GM18873 (cell line): ENCODE measurements at regions not wholly inside any gene's neighbourhood (a gene's known extent, or its start where the extent isn't known, plus 50 kb on each side); places are given as distances from the start of the nearest gene placed in this dataset.

Source experiments
- ATAC-seq: cut with Tn5 transposase; IDR thresholded peaks from one replicate; pipeline ENCODE4 v1.9.1; 2021; ENCODE audit warnings: mild to moderate bottlenecking, moderate library complexity, moderate number of reproducible peaks; ENCODE audit not compliant: unreplicated experiment, low FRiP score

DNA sequence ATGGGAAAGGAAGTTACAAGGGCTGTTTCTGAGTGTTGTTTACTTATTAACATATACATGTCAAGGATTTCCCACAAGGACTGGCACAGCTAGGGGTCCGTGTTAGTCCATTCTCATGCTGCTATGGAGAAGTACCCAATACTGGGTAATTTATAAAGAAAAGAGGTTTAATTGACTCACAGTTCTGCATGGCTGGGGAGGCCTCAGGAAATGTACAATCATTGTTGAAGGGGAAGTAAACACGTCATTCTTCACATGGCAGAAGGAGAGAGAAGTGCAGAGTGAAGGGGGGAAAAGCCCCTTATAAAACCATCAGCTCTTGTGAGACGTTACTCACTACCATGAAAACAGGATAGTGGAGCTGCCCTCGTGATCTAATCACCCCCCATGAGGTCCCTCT, 128.9 kb upstream of the CELF4 start:
- no peak for ATAC-seq

DNA sequence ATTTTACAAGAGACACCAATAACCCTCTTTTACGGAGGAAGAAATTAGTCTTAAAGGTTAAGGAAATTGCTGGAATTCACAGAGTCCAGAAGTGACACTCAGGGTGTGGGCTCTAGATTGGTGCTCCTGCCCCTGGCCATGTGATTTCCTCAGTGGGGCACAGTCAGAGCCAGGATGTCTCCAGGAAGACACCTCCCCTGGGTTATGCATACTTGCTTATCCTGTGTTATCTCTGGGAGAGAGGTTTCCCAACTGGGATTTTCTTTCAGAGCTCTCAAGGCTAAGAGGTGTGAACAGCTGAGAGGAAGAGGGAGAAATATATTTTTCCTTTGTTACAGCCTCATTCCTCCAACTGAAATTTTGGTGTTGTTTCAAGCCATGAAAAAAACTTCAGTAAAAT, 125.6 kb upstream of the CELF4 start:
- ATAC-seq, result no peak

DNA sequence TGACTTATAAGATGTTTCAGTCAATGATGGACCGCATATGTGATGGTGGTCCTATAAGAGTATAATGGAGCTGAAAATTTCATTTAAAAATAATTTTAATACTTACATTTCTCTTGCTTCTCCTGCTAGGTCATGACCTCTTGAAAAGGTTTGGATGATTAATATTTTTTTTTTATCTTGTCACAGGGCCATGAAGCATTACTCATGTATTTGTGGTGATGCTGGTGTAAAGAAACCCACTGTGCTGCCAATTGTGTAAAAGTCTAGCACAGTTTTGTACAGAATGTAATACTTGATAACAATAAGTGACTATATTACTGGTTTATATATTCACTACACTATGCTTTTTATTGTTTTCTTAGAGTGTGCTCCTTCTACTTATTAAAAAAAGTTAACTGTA, 124.2 kb upstream of the CELF4 start:
- ATAC-seq, result no peak

DNA sequence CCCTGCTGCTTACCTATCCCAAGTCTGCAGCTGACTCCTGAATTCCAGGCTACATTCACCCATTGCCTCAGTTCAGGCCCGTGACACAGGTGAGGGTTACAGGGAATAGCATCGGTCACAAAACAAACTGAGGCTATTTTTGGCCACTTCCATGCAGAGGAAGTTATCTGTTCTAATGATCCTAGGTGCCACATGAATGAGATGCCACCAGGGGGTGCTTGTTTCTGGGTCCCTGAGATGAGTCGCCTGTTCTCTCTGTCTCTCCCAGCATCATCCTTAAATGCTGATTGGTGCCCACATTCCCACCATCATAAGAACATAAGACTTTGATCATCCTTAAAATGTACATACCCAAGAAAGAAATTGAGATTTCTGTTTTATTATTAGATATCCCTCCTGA, 119.0 kb upstream of the CELF4 start:
- ATAC-seq, result no peak

- ATAC-seq, result no peak
Measured at GRCh38 chr18:37684183-37684582, 118.6 kb upstream of the CELF4 start.

GRCh38 chr18:37680911-37681310, 115.3 kb upstream of the CELF4 start:
- ATAC-seq, result no peak

GRCh38 chr18:37676276-37676675, 110.7 kb upstream of the CELF4 start:
- no peak for ATAC-seq

DNA sequence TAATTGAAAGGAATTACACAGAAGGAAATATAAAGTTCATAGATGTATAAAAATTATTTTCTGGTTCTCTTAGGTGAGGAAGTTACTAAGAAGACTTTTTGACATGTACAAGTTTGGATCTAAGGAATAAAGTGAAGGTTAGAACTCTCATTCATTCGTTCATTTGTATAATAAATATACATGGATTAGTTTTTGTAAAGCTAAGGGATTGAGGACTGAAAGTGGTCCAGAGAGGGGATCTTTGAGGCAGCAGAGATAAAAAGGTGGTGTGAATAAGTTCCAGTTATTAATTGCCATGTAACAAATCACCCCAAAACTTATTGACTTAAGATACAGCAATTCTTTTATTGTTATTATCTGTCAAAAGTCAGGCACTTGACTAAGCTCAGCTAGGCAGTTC, 110.1 kb upstream of the CELF4 start:
- no peak for ATAC-seq

DNA sequence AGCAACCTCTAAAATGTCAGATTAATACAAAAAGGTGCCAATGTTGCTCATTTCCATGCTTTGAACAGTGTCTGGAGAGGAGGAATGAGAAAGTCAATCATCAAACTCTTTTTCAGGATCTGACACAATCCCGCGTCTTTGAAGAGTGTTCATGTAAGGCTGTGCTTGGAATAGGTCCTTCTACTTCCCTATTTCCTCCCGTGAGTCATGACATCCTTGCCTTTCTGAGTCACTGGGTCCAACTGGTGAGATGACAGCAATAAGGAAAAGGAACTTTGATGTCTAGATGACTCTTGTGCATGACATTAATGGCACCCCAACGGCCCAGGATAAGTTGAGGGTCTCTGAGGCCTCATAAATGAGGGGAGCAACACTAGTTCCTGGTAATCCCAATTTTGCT, 109.0 kb upstream of the CELF4 start:
- no peak for ATAC-seq

DNA sequence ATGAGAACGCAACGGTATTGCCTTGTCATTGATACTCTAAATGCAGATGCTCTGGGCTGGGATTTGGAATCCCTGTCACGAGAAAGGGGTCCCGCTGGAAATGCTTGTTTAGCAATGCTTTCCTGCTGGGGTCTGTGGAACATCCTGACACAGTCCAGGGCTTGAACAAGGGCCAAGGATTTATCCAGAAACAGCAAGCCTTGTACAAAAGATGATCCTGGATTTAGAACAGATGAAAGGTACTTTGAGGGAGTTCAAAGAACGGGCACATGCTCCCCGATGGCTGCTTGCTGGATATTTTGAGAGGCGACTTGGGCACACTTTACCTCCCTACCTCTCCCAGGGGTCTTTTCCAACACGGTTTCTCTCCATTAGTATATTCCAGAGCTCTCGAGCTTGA, 108.1 kb upstream of the CELF4 start:
- ATAC-seq, result no peak

DNA sequence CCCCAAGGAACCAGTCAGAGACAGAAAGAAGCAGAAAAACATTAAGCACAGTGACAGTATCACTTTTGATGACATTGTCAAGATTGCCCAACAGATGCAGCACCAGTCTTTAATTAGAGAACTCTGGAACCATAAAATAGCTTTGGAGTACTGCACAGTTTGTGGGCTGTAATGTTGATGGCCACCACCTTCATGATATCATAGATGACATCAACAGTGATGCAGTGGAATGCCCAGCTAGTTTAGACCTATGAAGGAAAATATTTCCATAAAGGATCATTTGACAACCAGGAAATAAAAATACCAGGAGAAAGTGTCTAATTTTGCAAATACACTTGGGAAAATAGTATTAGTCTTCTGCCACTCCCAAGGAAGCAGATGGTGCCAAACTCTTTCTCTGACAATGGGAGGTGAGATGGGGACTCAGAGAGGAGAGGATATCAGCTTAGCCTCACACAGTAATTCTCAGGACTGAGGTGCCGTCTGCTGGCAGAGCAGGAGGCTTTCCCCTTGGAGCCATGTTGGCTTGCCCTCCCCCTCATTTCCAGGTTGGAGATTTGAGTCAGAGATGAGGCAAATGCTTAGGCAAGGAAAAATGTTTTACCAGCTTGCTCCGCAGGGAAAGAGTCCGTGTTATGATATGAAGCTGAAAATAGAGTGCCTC, 107.5 kb upstream of the CELF4 start:
- ATAC-seq, result no peak

DNA sequence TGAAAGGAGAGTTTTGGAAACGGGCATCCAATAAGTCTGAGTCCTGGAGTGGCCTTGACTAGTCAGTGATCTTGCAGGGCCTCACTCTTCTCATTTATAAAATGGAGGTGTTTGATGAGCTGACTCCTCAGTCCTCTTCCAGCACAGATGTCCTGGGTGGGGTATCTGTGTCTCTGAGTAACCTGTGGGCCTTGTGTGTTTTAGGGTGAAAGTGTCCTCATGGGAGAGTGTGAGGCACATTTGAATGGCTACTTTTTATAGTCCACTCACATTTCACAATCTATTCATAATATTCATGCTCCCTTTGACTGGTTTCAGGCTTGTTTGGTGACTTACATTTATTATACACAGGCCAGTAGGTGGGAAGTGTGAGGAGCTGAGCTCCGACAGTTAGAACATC, 106.4 kb upstream of the CELF4 start:
- ATAC-seq, result no peak

GRCh38 chr18:37671530-37671929, 105.9 kb upstream of the CELF4 start:
- no peak for ATAC-seq

- ATAC-seq, result no peak
Measured at GRCh38 chr18:37671119-37671518, 105.5 kb upstream of the CELF4 start.

- no peak for ATAC-seq
Measured at GRCh38 chr18:37669991-37670534, 104.5 kb upstream of the CELF4 start.

GRCh38 chr18:37668971-37669747, 103.6 kb upstream of the CELF4 start:
- ATAC-seq, result no peak

- ATAC-seq, result no peak
Measured at GRCh38 chr18:37667836-37668235, 102.2 kb upstream of the CELF4 start.

GRCh38 chr18:37666991-37667390, 101.4 kb upstream of the CELF4 start:
- no peak for ATAC-seq

GRCh38 chr18:37666451-37666850, 100.9 kb upstream of the CELF4 start:
- ATAC-seq, result no peak

GRCh38 chr18:37665346-37665745, 99.7 kb upstream of the CELF4 start:
- no peak for ATAC-seq

DNA sequence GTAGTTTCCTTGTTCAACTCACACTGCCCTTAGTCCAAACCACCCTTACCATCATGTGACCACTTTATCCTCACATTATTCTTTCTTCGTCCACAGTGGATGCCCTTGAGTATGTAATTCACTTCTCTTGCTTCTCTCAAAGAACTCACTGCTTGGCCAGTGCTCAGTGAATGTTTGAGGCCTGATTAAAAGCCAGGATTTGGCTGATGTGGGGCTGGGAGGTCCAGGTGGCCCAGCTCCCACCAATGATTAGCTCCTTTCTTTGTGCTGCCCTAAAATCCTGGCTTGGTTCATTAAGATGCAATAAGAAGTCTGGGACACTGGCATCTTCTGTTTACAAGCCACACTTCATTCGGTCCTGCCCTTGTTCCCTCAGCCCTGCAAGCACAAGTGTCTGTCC, 97.8 kb upstream of the CELF4 start:
- no peak for ATAC-seq
